Kidney epithelial cell (primary cell): ENCODE measurements at regions not wholly inside any gene's neighbourhood (a gene's known extent, or its start where the extent isn't known, plus 50 kb on each side); places are given as distances from the start of the nearest gene placed in this dataset.

ENCODE experiments used
- DNase-seq: peaks from one replicate; pipeline ENCODE4 v3.0.0-alpha.2; 2010; ENCODE audit warnings: low read depth
- H3K27me3 ChIP-seq: 2 replicates; pipeline ENCODE4 v1.6.0; 2011; ENCODE audit warnings: low read length; ENCODE audit not compliant: control insufficient read depth, insufficient read depth
- H3K36me3 ChIP-seq: 2 replicates; pipeline ENCODE4 v1.5.1; 2011; ENCODE audit warnings: low read length; ENCODE audit not compliant: control insufficient read depth, insufficient read depth
- H3K4me3 ChIP-seq: 2 replicates; pipeline ENCODE4 v1.5.1; 2011; ENCODE audit warnings: low read depth, mild to moderate bottlenecking, control low read depth, low read length
- TF ChIP-seq, protein P1 (sequence below): IDR thresholded peaks from 2 replicates; pipeline ENCODE4 v1.5.1; 2011; ENCODE audit warnings: mild to moderate bottlenecking, moderate library complexity, low read length, control low read depth, inconsistent platforms; ENCODE audit not compliant: insufficient read depth, poor library complexity, severe bottlenecking

DNA sequence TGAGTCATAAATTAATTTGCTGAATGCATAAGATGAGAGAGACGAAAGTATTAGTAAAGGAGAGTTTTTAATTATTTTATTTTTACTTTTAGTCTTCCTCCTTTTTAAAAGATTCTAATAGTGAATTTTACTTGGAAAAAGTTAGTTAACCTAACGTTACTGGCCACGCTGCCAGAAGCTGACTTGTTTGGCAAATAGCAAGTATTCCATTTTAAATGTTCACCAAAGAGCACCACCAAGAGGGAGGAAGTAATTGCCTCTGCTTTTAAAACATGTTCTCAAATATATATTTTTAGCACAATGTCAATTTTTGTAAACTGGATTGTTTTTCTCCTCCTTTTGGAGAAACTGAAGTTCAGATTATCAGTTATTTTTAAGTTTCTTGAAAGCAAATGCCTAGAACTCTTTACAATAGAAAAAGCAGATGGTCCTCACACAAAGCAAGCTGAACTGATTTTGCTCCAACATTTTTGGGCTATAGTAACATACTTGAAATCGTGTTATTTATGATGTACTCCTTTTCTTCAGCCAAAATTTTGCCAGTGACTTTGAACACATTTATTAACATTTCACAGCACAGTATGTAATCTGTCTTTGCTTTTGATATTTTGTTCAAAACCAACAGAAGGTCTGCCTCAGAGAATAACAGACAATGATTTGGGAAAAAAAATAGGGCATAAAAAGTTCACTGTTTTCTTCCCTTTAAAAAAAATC is 1311.0 kb upstream of the FAM98A start:
- Histone ChIP-seq H3K4me3 (no peak overlapping the region), H3K36me3 (no peaks in the 10 kb centered on the region), H3K27me3 (no peaks in the 10 kb centered on the region)
- TF ChIP-seq, protein P1, sequence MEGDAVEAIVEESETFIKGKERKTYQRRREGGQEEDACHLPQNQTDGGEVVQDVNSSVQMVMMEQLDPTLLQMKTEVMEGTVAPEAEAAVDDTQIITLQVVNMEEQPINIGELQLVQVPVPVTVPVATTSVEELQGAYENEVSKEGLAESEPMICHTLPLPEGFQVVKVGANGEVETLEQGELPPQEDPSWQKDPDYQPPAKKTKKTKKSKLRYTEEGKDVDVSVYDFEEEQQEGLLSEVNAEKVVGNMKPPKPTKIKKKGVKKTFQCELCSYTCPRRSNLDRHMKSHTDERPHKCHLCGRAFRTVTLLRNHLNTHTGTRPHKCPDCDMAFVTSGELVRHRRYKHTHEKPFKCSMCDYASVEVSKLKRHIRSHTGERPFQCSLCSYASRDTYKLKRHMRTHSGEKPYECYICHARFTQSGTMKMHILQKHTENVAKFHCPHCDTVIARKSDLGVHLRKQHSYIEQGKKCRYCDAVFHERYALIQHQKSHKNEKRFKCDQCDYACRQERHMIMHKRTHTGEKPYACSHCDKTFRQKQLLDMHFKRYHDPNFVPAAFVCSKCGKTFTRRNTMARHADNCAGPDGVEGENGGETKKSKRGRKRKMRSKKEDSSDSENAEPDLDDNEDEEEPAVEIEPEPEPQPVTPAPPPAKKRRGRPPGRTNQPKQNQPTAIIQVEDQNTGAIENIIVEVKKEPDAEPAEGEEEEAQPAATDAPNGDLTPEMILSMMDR: no peak
- no peak for DNase-seq

DNA sequence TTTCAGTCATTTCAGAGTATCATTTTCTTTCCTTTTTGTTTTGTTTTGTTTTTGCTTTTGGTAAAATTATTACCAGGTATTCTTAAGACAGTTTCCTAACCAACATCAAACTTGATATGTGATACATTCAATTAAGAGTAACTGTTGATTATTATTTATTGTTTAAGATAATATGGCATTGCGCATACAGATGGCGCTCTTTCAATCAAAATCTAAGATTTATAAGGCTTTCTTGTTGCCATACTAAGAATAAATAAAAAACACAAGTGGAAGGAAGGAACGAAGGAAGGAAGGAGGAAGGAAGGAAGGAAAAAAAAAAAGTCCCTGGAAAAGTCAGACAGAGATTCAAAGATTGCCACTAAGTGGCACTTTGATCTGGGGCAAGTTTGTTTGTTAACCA is 1308.7 kb upstream of the FAM98A start:
- Histone ChIP-seq H3K4me3 (no peak overlapping the region), H3K27me3 (no peaks in the 10 kb centered on the region), H3K36me3 (no peaks in the 10 kb centered on the region)
- TF ChIP-seq, protein P1: no peak
- no peak for DNase-seq

DNA sequence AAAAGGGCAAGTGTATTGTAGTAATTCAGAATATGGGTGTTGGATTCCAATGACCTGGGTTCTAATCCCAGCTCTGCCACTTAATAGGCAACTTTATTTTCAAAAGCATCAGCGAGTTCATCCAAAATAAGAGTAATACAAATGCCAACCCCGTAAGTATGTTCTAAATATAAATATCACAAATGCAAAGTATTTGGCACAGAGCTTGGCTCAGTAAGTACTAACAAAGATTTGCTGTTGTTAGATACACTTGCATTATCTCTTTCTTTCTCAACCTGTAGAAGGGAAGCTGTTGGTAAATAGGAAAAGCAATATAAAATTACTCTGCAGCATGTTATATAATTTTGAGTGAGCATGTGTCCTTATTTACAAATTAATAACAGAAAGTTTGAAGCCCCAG is 1302.6 kb upstream of the FAM98A start:
- no peak for DNase-seq
- Histone ChIP-seq H3K36me3 (no peaks in the 10 kb centered on the region), H3K4me3 (no peak overlapping the region), H3K27me3 (no peaks in the 10 kb centered on the region)
- TF ChIP-seq, protein P1: no peak

DNA sequence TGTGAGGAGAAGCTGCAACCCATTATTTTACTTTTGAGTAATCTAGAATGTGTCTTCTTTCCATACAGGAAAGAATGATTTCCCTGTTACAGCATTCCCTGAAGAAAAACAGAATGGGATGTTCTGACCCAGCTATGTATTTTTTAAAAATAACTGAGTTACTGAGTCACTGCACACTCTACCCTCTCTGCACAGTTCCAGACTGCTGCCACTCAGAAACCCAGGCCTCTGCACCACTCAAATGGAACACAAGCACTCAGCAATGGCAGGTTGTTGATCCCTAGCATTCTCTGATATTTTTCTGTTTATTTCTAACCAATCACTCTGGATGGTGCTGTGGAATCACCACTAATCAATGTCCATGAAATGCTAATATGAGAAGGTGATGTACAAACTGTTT is 1300.0 kb upstream of the FAM98A start:
- DNase-seq: peak; percentile 10
- TF ChIP-seq, protein P1: no peak
- Histone ChIP-seq H3K36me3 (no peaks in the 10 kb centered on the region), H3K27me3 (no peaks in the 10 kb centered on the region), H3K4me3 (no peak overlapping the region)

DNA sequence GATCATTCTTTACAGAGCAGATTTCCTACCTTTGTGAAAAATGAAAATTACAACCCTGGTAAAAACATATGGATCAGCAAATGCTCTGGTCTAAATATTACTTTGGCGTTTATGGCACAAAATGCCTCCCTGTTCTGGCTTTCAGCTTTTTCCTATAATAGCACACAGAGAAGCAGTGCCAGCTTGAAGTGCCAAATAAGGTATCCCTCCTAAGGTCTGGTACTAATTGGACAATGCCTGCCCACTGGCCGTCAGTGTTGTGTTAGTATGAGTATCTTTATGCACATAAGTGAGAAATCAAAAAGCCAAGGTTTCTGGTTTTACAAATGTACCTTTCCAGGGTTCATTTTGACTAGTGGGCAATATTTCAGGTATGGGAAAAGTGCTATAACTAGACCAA is 1293.7 kb upstream of the FAM98A start:
- no peak overlapping the region for H3K4me3 ChIP-seq
- no peak for DNase-seq
- no peaks in the 10 kb centered on the region for H3K36me3 ChIP-seq
- TF ChIP-seq, protein P1: no peak
- no peaks in the 10 kb centered on the region for H3K27me3 ChIP-seq

DNA sequence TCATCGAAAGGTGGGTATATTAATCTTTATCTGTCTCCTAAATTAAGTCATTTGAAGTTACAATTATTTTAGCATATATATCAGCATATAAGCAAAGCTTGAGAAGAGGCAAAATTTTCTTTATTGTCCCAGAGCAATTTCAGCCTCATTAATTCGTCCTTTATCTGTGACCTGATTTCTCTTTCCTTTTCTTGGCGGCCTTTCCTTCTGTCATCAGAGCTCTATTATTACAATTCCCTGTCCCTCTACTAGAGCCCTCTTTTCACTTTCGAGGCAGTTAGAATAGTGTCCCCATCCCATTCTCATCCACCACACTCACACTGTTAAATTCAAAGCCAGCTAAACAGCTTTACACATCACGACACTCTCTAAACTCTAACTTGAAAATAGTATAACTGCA is 1293.2 kb upstream of the FAM98A start:
- TF ChIP-seq, protein P1: no peak
- Histone ChIP-seq H3K36me3 (no peaks in the 10 kb centered on the region), H3K27me3 (no peaks in the 10 kb centered on the region), H3K4me3 (no peak overlapping the region)
- DNase-seq: no peak
